Activated CD8-positive, alpha-beta T cell treated with anti-CD3 and anti-CD28 coated beads for 36 hours (primary cell): ENCODE measurements at regions not wholly inside any gene's neighbourhood (a gene's known extent, or its start where the extent isn't known, plus 50 kb on each side); places are given as distances from the start of the nearest gene placed in this dataset.

Experiments used
- ATAC-seq: fragments of 200-7000 bp; cut with Tn5 transposase; one replicate; pipeline ENCODE4 v1.10.0; 2021; ENCODE audit warnings: mild to moderate bottlenecking, moderate library complexity
- CTCF ChIA-PET: fragments of 350-600 bp; sonication (Branson Sonifier 250); formaldehyde crosslinking; loops from one replicate; lab custom pipeline; 2021; ENCODE audit warnings: antibody characterized with exemption; lab: Charles Lee
- POLR2A ChIA-PET: fragments of 350-600 bp; sonication (Branson Sonifier 250); formaldehyde crosslinking; loops from one replicate; lab custom pipeline; 2021; ENCODE audit warnings: antibody characterized with exemption; lab: Charles Lee
- DNase-seq: peaks from one replicate; pipeline ENCODE4 v3.0.0-alpha.2; 2020
- H3K27ac Mint-ChIP-seq: one replicate; pipeline ENCODE4 v1.8.0; 2021; ENCODE audit warnings: mild to moderate bottlenecking, mixed read lengths
- H3K27me3 Mint-ChIP-seq: one replicate; pipeline ENCODE4 v1.8.0; 2021; ENCODE audit warnings: mixed read lengths
- H3K36me3 Mint-ChIP-seq: one replicate; pipeline ENCODE4 v1.8.0; 2021; ENCODE audit warnings: low read depth, mixed read lengths
- H3K4me1 Mint-ChIP-seq: one replicate; pipeline ENCODE4 v1.8.0; 2021; ENCODE audit warnings: low read depth, mixed read lengths
- H3K4me3 Mint-ChIP-seq: one replicate; pipeline ENCODE4 v1.8.0; 2021; ENCODE audit warnings: mild to moderate bottlenecking, moderate library complexity, mixed read lengths
- H3K9me3 Mint-ChIP-seq: one replicate; pipeline ENCODE4 v1.8.0; 2021; ENCODE audit warnings: mixed read lengths
- intact Hi-C: fragments of 100-400 bp; cut with micrococcal nuclease; formaldehyde crosslinking; loops from one replicate; pipeline ENCODE4 v1.10.0; 2022
- TF ChIP-seq, protein P1 (sequence below): fragments of 200-600 bp; IDR thresholded peaks from one replicate; pipeline ENCODE4 v1.8.0; 2022; ENCODE audit warnings: antibody characterized with exemption, mild to moderate bottlenecking

DNA sequence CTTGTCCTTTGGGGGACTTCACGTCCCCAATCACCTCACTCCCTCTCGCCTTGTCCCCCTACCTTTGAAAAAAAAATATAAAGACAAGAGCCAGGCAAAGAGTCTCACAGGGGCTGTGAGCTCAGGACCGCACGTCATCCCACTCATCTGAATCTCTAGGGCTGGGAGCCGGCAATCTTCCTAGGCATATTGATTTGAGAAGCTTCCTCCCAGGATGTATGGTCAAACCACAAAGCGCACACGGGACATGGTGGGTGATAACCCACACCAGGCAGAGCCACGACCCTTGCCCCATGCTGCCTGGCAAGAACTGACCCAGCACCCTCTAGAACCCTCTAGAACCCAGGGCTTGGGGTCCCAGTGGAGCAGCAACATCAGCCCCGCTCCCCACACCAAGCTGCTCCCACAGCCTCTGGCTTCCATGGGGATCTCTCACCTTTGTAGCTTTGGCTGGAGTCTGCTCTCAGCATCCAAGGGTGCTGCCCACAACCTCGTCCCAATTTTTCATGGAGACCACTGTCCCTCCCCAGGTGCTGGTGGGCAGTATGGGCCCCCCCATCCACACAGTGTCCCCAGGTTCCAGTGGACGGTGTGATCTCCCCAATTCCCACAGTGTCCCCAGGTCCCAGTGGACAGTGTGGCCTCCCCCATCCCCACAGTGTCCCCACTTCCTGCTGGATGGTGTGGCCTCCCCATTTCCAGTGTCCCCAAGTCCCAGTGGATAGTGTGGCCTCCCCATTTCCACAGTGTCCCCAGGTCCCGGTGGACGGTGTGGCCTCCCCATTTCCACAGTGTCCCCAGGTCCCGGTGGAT, 85.2 kb upstream of the FGF3 start:
- ChIA-PET CTCF (no interaction called here), POLR2A (no interaction called here)
- intact Hi-C loops: no loop called here
- Mint-ChIP-seq H3K9me3 (no peaks in the 10 kb centered on the region), H3K27ac (no peak overlapping the region), H3K36me3 (no peaks in the 10 kb centered on the region), H3K4me1 (no peaks in the 10 kb centered on the region), H3K27me3 (peaks cover 8% of the 10 kb centered on the region), H3K4me3 (no peak overlapping the region)
- TF ChIP-seq, protein P1, sequence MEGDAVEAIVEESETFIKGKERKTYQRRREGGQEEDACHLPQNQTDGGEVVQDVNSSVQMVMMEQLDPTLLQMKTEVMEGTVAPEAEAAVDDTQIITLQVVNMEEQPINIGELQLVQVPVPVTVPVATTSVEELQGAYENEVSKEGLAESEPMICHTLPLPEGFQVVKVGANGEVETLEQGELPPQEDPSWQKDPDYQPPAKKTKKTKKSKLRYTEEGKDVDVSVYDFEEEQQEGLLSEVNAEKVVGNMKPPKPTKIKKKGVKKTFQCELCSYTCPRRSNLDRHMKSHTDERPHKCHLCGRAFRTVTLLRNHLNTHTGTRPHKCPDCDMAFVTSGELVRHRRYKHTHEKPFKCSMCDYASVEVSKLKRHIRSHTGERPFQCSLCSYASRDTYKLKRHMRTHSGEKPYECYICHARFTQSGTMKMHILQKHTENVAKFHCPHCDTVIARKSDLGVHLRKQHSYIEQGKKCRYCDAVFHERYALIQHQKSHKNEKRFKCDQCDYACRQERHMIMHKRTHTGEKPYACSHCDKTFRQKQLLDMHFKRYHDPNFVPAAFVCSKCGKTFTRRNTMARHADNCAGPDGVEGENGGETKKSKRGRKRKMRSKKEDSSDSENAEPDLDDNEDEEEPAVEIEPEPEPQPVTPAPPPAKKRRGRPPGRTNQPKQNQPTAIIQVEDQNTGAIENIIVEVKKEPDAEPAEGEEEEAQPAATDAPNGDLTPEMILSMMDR: no peak
- DNase-seq (no peak), ATAC-seq (no peak)

DNA sequence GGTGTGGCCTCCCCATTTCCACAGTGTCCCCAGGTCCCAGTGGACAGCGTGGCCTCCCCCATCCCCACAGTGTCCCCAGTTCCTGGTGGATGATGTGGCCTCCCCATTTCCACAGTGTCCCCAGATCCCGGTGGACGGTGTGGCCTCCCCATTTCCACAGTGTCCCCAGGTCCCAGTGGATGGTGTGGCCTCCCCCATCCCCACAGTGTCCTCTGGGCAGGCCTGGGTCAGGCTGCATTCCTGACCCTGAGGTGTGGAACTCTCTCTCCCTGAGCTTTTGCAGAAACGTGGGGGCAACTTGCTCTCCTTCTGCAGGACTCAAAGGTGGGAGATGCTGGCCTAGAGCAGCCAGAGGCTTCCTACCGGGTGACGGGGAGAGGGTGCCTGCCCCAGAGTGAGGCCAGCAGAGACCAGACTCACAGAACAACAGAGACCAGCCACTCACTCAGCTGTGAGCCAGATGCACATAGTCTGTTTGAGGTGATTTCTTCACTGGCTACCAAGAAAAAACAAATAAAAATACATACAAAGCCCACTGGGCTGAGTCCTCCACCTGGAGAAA, 85.8 kb upstream of the FGF3 start:
- ChIA-PET CTCF (no interaction called here), POLR2A (no interaction called here)
- DNase-seq: no peak
- no peak for ATAC-seq
- TF ChIP-seq, protein P1: no peak
- H3K4me1 Mint-ChIP-seq: no peaks in the 10 kb centered on the region
- H3K4me3 Mint-ChIP-seq: no peak overlapping the region
- no peaks in the 10 kb centered on the region for H3K9me3 Mint-ChIP-seq
- peaks cover 8% of the 10 kb centered on the region for H3K27me3 Mint-ChIP-seq
- intact Hi-C loops: no loop called here
- H3K27ac Mint-ChIP-seq: no peak overlapping the region
- H3K36me3 Mint-ChIP-seq: no peaks in the 10 kb centered on the region

DNA sequence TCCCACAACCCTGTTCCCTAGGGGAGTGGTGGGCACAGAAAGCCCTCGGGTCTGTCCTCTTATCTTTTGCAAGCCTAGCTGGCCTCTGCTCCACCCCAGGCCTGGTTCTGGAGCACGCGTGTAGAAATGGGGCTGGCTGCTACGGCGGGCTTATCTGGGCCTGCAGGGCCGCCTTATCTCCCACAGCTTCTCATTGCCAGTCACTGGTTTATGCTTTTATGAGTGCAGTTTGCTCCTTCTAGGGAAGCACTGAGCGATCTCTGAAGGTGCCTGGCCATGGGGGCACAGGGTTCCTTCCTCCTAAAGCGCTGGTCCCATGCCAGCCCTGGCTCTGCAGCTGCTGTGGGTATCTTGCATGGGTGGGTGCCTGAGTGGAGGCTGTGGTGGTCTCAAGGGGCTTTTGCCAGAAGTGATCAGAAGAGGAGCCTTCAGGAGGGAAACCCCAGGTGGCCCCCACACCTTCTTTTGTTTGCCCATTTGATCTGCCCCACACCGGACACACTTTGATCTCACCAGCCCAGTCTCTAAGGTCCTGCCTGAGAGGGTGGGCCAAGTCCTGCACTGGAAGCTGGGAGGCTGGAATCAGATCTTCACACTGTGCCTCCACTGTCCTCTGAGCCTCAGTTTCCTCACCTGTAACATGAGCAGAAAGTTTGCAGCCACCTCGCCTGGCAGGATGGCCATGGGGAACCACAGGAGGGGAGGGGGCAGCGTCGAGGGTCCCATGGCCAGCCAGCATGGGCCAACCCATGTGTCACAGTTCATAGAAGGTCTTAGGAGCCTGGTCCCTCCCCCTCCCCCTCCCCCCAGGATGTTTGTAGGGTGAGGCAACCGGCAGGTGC, 86.6 kb upstream of the FGF3 start:
- ChIA-PET CTCF (no interaction called here), POLR2A (no interaction called here)
- Mint-ChIP-seq H3K9me3 (no peaks in the 10 kb centered on the region), H3K36me3 (no peaks in the 10 kb centered on the region), H3K27ac (no peak overlapping the region), H3K4me3 (no peak overlapping the region), H3K4me1 (no peaks in the 10 kb centered on the region), H3K27me3 (peaks cover 9% of the 10 kb centered on the region)
- ATAC-seq (no peak), DNase-seq (no peak)
- intact Hi-C loops: no loop called here
- TF ChIP-seq, protein P1: no peak

DNA sequence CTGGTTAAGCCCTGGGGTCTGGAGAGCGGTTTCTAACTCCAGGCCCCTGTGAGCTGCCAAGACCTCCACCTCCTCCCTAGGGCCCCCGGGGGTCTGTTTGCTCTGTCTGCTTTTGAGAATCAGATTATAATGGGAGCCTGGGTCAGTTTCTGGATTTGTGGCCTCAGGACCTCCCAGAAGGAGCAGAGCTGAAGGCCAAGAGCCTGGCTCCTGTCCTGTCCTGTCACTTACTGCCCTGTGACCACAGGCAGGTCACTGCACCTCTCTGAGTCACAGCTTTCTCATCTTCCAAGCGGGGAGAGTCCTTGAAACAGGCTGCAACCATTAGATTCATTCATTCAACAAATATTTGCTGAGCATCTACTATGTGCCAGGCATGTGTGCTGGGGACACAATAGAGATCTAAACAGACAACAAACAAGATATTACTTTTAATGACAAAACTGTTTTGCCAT, 87.3 kb upstream of the FGF3 start:
- TF ChIP-seq, protein P1: no peak
- H3K27me3 Mint-ChIP-seq: peaks cover 11% of the 10 kb centered on the region
- ChIA-PET POLR2A (no interaction called here), CTCF (no interaction called here)
- no peaks in the 10 kb centered on the region for H3K36me3 Mint-ChIP-seq
- ATAC-seq: no peak
- no peaks in the 10 kb centered on the region for H3K4me1 Mint-ChIP-seq
- intact Hi-C loops: no loop called here
- DNase-seq: no peak
- H3K9me3 Mint-ChIP-seq: no peaks in the 10 kb centered on the region
- H3K4me3 Mint-ChIP-seq: no peak overlapping the region
- H3K27ac Mint-ChIP-seq: no peak overlapping the region
